ENCODE measurements at regions not wholly inside any gene's neighbourhood (a gene's known extent, or its start where the extent isn't known, plus 50 kb on each side); places are given as distances from the start of the nearest gene placed in this dataset.

- TF ChIP-seq CTCF (IDR thresholded peaks at IDR 0.05; ENCODE audit: low read depth, low read length) = no peak
- no peak for DNase-seq (ENCODE audit: extremely low read depth, low read depth)
Observed at GRCh38 chr2:162938387-162938786, 99.8 kb upstream of the KCNH7 start.

DNA sequence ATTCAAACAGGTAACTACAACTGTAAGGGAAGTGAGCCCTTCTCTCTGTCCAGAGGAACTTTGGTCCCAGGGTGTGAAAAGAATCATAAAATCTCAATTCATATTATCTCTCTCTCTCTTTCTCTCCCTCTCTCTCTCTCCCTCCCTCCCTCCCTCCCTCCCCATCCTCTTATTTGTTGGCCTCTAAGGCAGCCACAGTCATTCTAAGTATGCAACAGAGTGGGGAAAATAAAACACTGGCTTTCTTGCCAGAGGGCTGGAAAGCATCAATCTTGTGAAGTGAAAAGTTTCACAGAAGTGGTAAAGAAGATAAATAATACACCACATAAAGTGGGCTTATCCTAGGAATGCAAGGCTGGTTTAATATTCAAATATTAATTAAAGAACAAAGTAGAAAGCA lies 95.6 kb upstream of the KCNH7 start:
- TF ChIP-seq CTCF (IDR thresholded peaks at IDR 0.05; ENCODE audit: low read depth, low read length) = no peak
- DNase-seq (ENCODE audit: extremely low read depth, low read depth) = no peak

GRCh38 chr2:162932416-162932815 lies 93.8 kb upstream of the KCNH7 start:
- DNase-seq (ENCODE audit: extremely low read depth, low read depth) = no peak
- TF ChIP-seq CTCF (IDR thresholded peaks at IDR 0.05; ENCODE audit: low read depth, low read length) = no peak

DNA sequence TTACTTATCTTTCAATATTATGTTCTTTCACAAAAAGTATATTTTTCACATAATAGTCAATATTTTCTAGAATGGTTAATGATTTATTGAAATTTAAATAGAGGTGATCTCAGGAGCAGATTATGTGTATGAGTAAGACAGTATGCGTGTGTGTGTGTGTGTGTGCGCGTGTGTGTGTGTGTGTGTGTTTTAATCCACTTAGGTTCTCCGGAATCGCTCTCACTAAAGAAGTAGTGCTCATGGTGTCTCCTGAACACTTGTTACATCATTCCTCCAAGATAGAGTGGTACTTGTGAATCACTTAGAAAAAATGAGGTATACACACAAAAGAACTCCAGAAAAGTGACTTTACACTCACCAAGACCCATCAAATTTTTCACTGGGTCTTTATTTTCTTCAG lies 91.0 kb upstream of the KCNH7 start:
- TF ChIP-seq CTCF (IDR thresholded peaks at IDR 0.05; ENCODE audit: low read depth, low read length) = no peak
- no peak for DNase-seq (ENCODE audit: extremely low read depth, low read depth)

GRCh38 chr2:162928356-162928755 lies 89.8 kb upstream of the KCNH7 start:
- DNase-seq (ENCODE audit: extremely low read depth, low read depth) = no peak
- no peak for TF ChIP-seq CTCF (IDR thresholded peaks at IDR 0.05; ENCODE audit: low read depth, low read length)

GRCh38 chr2:162926907-162927306 lies 88.3 kb upstream of the KCNH7 start:
- no peak for TF ChIP-seq CTCF (IDR thresholded peaks at IDR 0.05; ENCODE audit: low read depth, low read length)
- no peak for DNase-seq (ENCODE audit: extremely low read depth, low read depth)

GRCh38 chr2:162926501-162926900 lies 87.9 kb upstream of the KCNH7 start:
- TF ChIP-seq CTCF (IDR thresholded peaks at IDR 0.05; ENCODE audit: low read depth, low read length) = no peak
- DNase-seq (ENCODE audit: extremely low read depth, low read depth) = no peak
